ENCODE measurements at regions not wholly inside any gene's neighbourhood (a gene's known extent, or its start where the extent isn't known, plus 50 kb on each side); places are given as distances from the start of the nearest gene placed in this dataset.

GRCh38 chr3:28994161-28994905 is 286.5 kb upstream of the RBMS3 start:
- TF ChIP-seq, protein P1, sequence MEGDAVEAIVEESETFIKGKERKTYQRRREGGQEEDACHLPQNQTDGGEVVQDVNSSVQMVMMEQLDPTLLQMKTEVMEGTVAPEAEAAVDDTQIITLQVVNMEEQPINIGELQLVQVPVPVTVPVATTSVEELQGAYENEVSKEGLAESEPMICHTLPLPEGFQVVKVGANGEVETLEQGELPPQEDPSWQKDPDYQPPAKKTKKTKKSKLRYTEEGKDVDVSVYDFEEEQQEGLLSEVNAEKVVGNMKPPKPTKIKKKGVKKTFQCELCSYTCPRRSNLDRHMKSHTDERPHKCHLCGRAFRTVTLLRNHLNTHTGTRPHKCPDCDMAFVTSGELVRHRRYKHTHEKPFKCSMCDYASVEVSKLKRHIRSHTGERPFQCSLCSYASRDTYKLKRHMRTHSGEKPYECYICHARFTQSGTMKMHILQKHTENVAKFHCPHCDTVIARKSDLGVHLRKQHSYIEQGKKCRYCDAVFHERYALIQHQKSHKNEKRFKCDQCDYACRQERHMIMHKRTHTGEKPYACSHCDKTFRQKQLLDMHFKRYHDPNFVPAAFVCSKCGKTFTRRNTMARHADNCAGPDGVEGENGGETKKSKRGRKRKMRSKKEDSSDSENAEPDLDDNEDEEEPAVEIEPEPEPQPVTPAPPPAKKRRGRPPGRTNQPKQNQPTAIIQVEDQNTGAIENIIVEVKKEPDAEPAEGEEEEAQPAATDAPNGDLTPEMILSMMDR (IDR thresholded peaks at IDR 0.05) = no peak
- TF ChIP-seq POLR2AphosphoS5 (IDR thresholded peaks at IDR 0.05) (no peak), POLR2A (IDR thresholded peaks at IDR 0.05) (no peak)
